Hippocampal formation (tissue), 2 donors: ENCODE measurements at regions not wholly inside any gene's neighbourhood (a gene's known extent, or its start where the extent isn't known, plus 50 kb on each side); places are given as distances from the start of the nearest gene placed in this dataset.

ENCODE experiments used
- DNase-seq, 2 donors: peaks; one replicate each; lab custom pipeline; 2025; lab: John Stamatoyannopoulos, UW

GRCh38 chr4:24057915-24058559 lies 168.2 kb upstream of the PPARGC1A start:
- DNase-seq: no peak

GRCh38 chr4:24056289-24056688 lies 166.4 kb upstream of the PPARGC1A start:
- DNase-seq: peak in 1 of 2 donors; percentile 19

GRCh38 chr4:24055623-24056022 lies 165.8 kb upstream of the PPARGC1A start:
- no peak for DNase-seq

GRCh38 chr4:24054910-24055309 lies 165.1 kb upstream of the PPARGC1A start:
- no peak for DNase-seq

GRCh38 chr4:24053934-24054333 lies 164.1 kb upstream of the PPARGC1A start:
- no peak for DNase-seq

GRCh38 chr4:24044610-24045589 lies 155.1 kb upstream of the PPARGC1A start:
- DNase-seq: no peak

- no peak for DNase-seq
Observed at GRCh38 chr4:24042094-24042493, 152.2 kb upstream of the PPARGC1A start.

GRCh38 chr4:24040811-24041210 lies 151.0 kb upstream of the PPARGC1A start:
- DNase-seq: no peak

GRCh38 chr4:24033626-24034025 lies 143.8 kb upstream of the PPARGC1A start:
- DNase-seq: no peak

- DNase-seq: no peak
Observed at GRCh38 chr4:24032371-24032989, 142.6 kb upstream of the PPARGC1A start.

- no peak for DNase-seq
Observed at GRCh38 chr4:24026596-24026995, 136.7 kb upstream of the PPARGC1A start.

GRCh38 chr4:24024605-24025004 lies 134.8 kb upstream of the PPARGC1A start:
- DNase-seq: no peak

- DNase-seq: no peak
Observed at GRCh38 chr4:24024157-24024556, 134.3 kb upstream of the PPARGC1A start.

- DNase-seq: no peak
Observed at GRCh38 chr4:24015782-24016181, 125.9 kb upstream of the PPARGC1A start.

- peak in 1 of 2 donors; percentile 34 for DNase-seq
Observed at GRCh38 chr4:24013668-24014422, 124.0 kb upstream of the PPARGC1A start.

GRCh38 chr4:24010994-24011393 lies 121.1 kb upstream of the PPARGC1A start:
- DNase-seq: no peak

- DNase-seq: no peak
Observed at GRCh38 chr4:24010573-24010972, 120.7 kb upstream of the PPARGC1A start.

GRCh38 chr4:24007860-24008261 lies 118.0 kb upstream of the PPARGC1A start:
- peak in 1 of 2 donors; percentile 5 for DNase-seq

GRCh38 chr4:24006269-24006668 lies 116.4 kb upstream of the PPARGC1A start:
- DNase-seq: no peak

GRCh38 chr4:24003926-24004325 lies 114.1 kb upstream of the PPARGC1A start:
- DNase-seq: no peak

- DNase-seq: no peak
Observed at GRCh38 chr4:24003496-24003895, 113.6 kb upstream of the PPARGC1A start.
